AG08395 (cell line): ENCODE measurements at regions not wholly inside any gene's neighbourhood (a gene's known extent, or its start where the extent isn't known, plus 50 kb on each side); places are given as distances from the start of the nearest gene placed in this dataset.

Source experiments
- DNase-seq: peaks from one replicate; pipeline ENCODE4 v3.0.0; 2012; ENCODE audit warnings: mixed read lengths, low spot score

DNA sequence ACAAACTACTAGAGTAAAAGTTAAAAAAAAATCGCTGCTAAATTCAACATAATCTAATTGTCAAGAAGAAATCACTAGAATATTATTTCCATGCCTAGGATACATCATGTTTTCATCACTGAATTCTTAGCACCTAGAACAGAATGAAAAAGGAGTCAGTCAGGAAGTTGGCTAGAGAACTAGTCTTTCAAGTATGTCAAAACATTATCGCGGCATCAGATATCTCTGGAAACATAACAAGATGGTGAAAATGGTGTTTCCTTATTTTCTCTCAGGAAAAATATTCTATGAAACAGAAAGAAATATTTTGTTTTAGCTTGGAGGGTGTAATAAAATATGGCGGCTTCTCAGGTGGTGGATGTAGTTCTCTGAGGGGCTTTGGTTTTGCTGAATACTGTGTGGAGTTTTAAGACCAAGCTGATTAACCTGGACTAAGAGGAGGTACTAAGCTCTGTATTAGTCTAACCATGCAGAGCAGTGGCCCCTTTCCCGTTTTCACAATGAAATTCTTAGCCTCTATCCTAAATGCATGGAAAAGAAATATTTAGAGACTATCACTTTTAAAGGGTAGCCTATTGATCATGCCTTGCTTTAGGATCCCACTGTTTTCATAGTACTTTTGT is 205.6 kb downstream of the MDFIC start:
- DNase-seq = no peak

DNA sequence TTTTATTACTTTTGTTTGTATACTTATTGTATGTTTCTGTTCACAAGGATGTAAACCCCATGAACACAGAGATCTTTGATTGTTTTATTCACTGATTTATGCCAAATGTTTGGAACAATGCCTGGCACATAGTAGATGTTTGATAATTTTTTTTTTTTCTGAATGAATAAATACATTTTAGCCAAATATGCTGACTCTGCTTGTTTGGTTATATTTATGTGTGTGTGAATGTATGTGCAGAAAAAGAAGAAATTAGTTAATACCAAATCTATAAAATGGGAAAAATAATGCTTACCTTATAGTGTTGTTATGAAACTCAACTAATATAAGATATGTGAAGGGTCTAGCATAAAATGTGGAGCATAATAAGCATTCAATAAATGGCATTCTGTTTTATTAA is 203.9 kb downstream of the MDFIC start:
- no peak for DNase-seq

GRCh38 chr7:115125312-115125711 is 203.4 kb downstream of the MDFIC start:
- no peak for DNase-seq

DNA sequence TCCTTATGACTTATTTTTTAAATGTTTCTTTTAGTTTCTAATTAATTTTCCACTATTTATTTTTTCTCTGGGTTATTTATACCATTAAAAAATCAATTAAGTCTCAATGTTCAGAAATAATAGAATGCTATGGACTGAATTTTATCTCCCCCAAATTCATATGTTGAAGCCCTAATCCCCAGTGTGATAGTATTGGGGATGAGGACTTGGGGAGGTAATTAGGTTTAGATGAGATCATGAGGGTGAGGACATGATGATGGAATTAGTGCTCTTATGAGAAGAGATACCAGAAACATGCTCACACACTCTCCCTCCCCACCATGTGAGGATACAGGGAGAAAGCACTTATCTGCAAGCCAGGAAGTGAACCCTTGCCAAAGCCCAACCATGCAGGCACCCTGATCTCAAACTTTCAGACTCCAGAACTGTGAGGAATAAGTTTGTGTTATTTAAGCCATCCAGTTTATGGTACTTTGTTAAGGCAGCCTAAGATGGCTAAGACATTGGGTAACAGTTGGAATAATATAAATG is 202.6 kb downstream of the MDFIC start:
- DNase-seq = no peak

- no peak for DNase-seq
Observed at GRCh38 chr7:115123441-115123840, 201.5 kb downstream of the MDFIC start.

GRCh38 chr7:115122388-115122787 is 200.5 kb downstream of the MDFIC start:
- DNase-seq = no peak

DNA sequence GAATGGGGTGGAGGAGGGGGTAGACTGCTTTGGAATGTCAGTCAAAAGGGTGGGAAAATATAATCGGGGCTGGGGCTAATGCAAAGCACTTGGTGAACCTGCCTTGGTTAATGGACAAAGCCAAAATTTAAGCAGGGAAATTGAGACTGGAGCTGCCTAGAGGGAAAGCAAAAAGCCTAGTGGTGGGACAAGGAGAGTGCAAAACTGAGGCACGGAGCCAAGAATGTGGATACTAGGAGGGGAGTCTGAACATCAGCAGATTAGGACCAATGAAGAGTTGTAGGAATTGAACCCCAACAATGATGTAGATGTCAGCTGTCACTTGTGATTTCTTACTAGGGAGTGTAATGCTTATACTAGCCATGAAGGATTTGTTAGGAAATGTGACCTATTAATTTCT is 195.9 kb downstream of the MDFIC start:
- no peak for DNase-seq

GRCh38 chr7:115116773-115117715 is 195.2 kb downstream of the MDFIC start:
- no peak for DNase-seq

DNA sequence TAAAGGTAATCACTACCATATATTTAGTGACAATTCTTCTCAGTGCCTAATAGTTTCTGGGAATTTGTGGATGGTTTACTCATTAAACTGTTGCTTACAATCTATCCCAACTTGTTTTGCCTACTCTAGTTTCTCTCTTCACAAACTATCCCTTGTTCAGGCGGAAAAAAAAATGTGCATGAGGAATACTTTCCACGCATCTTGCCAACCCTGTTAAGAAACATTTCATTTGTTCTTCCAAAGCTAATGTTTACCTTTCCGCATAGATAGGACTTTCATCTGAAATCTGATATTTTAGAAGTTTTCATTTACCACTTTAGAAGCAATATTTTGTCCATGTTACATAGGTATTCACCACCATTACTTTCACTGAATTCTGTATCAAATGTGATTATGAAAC is 191.9 kb downstream of the MDFIC start:
- DNase-seq = no peak

GRCh38 chr7:115113131-115113530 is 191.2 kb downstream of the MDFIC start:
- no peak for DNase-seq

DNA sequence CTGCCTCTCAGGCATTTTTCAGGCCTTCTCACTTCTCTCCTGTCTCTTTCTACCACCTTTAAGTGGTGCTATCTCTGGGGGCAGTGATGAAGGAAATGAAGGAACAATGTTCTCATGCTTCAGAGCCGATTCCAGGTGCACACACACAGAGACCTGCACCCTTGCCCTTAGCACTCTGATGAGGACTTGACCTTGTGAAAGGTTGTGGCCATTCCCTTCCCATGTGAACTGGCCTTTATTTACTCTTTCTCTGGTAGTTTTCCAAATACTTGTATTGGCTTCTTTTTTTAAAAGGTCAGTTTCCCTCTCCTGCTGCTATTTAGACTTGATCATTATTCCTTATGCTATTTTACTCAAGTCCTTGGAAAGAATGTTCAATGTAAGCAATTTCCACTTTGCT is 188.6 kb downstream of the MDFIC start:
- no peak for DNase-seq

DNA sequence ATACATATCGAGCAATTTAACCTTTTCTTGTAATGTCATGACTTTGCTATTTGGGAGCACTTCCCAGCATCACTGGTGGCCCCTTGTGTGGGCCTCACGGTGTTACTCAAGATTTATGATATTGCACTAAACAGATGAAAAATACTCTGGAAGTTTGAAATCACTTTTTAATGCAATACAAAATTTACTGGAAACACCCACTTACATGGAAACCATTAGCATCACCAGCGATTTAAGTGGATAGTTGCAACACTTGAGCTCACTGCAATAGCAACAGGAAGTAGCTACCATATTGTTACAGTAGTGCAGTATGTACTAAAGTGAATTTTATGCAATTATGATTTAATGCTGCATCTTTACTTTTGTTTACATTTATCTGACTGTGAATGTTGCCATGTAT is 184.4 kb downstream of the MDFIC start:
- DNase-seq = no peak

DNA sequence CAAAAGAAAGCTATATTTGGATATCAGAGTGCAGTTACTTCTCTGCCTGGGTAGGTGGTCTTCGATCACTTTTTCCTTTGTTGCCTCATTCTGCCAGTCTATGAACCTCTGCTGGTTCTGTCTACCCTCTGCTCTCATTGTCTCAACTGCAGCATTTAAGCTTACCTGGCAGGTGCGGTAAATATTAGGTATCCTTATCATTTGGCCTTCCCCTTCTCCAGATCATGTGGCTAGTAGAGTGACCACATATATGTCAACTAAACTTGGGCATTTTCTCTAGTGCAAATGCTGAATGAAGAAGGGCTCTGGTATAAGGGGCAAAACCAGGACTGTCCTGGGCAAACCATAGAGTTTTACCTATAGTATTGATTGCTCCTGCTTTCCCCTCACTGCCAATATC is 180.8 kb downstream of the MDFIC start:
- DNase-seq = no peak

DNA sequence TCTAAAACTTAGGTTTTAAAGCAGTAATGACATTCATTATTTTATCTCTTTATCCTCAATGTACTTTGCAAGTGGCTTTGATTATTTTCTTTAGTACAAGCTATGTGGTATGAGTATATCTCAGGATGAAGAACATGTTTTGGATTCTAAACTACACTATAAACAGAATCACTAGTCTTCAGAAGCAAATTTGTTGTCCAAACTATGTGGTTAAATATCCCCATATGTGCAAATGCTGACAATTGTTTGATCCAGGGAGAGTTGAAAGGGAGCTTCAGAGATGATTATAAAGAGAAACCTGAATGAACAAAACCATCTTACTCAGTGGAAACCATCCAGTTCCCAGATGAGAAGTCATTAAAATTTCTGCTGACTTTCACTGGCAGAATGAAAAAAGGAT is 179.3 kb downstream of the MDFIC start:
- no peak for DNase-seq

DNA sequence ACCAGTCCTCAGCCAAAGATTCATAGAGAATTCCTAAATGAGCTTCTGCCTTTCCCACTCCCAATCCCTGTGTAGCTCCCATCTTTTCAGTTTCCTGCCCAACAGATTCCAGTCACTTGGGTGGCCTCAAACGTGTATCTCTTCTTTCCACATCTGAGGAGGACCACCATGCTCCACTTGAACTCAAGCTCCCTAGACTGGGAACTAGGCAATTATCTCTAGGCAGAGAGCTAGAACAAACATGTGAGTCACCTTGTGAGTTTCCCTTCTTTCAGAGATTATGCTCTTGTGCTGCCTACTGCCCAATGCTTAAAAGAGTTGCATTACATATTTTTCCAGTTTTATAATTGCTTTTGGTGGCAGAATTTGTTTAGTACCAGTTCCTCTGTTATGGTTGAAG is 178.0 kb downstream of the MDFIC start:
- peak; percentile 50 for DNase-seq

DNA sequence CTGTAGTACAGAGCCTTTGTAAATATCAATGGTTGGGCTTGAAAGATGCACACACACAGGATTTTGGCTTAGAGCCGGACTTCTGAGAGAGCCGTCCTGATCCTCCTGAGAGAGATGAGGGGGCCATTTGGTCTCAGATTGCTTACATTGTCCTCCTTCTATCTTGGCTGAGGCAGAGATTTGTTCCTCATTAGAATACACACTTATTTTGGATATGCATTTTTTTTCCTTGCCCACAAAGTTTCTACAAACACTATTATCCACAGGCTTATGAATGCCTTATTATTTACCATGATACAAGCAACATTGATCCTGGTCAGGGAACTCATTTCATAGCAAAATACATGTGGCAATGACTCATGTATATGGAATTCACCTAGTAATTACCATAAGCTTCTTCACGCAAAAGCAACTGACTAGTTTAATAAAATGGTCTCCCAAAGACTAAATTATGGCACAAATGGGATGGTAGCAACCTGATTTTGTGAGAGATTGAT is 175.3 kb downstream of the MDFIC start:
- DNase-seq = peak; percentile 18

- no peak for DNase-seq
Observed at GRCh38 chr7:115096262-115096661, 174.4 kb downstream of the MDFIC start.

DNA sequence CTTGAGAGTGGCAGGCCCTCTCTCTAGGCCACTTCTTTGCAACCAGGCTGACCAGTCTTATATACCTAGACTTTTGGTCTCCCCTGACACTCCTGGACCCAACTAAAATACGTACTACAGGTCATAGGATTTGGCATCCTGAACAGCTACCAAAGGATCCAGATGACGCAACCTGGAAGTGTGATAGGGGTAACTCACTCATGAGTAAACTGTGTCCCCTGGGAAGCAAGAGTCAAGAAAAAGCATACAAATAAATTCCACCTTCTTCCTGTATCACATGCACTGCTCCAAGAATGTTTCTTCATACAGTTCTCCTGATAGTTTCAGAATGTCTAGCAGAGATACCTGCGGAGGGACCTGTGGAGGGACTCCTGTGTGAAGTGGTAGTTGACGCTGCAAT is 172.3 kb downstream of the MDFIC start:
- DNase-seq = no peak

- no peak for DNase-seq
Observed at GRCh38 chr7:115088893-115089292, 167.0 kb downstream of the MDFIC start.

- peak; percentile 69 for DNase-seq
Observed at GRCh38 chr7:115087437-115087836, 165.5 kb downstream of the MDFIC start.

DNA sequence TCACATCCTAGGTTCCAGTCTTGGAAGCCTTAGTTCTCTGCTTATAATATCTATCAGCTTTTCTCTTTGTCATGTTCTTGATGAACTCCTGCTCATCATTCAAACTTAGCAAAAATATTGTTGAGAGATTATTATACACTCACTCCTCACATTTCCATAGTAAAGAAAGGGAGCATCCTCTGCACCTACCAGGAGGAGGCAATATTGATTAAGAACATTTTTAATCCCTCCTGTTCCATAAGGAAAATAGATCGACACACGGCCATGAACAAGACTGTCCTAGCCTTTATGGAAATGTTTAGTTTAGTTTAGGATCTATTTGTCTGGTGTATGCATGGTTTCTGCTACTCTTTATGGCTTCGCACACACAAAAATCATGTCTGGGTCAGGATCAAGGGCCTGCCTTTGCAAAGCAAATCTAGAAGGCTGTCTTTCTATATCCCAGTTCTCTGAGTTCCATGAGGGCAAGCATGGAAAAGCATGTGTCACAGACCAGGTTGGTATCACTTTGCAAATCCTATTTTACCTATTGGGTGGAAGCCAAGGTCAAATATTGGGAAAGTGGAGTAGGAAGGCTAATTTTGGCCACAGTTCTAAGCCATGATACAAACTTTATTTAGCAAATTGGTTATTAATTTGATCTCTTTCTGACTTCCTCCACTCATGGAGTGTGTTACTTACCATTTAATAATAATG is 164.4 kb downstream of the MDFIC start:
- DNase-seq = no peak

GRCh38 chr7:115085421-115085820 is 163.5 kb downstream of the MDFIC start:
- DNase-seq = no peak

GRCh38 chr7:115083935-115084334 is 162.0 kb downstream of the MDFIC start:
- no peak for DNase-seq
